ENCODE measurements at regions not wholly inside any gene's neighbourhood (a gene's known extent, or its start where the extent isn't known, plus 50 kb on each side); places are given as distances from the start of the nearest gene placed in this dataset.

- H3K27ac ChIP-seq: no peak overlapping the region
- TF ChIP-seq CTCF (IDR thresholded peaks at IDR 0.05) (no peak), ZFX (IDR thresholded peaks at IDR 0.05; ENCODE audit: borderline replicate concordance) (no peak)
These were observed 106.7 kb upstream of the IER5L start for GRCh38 chr9:129284607-129285291.

- TF ChIP-seq ZFX (IDR thresholded peaks at IDR 0.05; ENCODE audit: borderline replicate concordance) (no peak), CTCF (IDR thresholded peaks at IDR 0.05) (no peak)
- no peak overlapping the region for H3K27ac ChIP-seq
These were observed 105.9 kb upstream of the IER5L start for GRCh38 chr9:129283705-129284606.

- no peak overlapping the region for H3K27ac ChIP-seq
- no peak for TF ChIP-seq CTCF (IDR thresholded peaks at IDR 0.05)
- no peak for TF ChIP-seq ZFX (IDR thresholded peaks at IDR 0.05; ENCODE audit: borderline replicate concordance)
These were observed 105.2 kb upstream of the IER5L start for GRCh38 chr9:129283291-129283691.

GRCh38 chr9:129282731-129283211, 104.7 kb upstream of the IER5L start:
- H3K27ac ChIP-seq: no peak overlapping the region
- TF ChIP-seq ZFX (IDR thresholded peaks at IDR 0.05; ENCODE audit: borderline replicate concordance) (no peak), CTCF (IDR thresholded peaks at IDR 0.05) (no peak)

- H3K27ac ChIP-seq: no peak overlapping the region
- TF ChIP-seq CTCF (IDR thresholded peaks at IDR 0.05): no peak
These were observed 104.2 kb upstream of the IER5L start for GRCh38 chr9:129282272-129282671.

GRCh38 chr9:129281506-129282145, 103.6 kb upstream of the IER5L start:
- TF ChIP-seq CTCF (IDR thresholded peaks at IDR 0.05) (no peak), ZFX (IDR thresholded peaks at IDR 0.05; ENCODE audit: borderline replicate concordance) (no peak)
- no peak overlapping the region for H3K27ac ChIP-seq

Measured in 22Rv1 (cell line).